Stimulated activated naive CD4-positive, alpha-beta T cell treated with Interleukin-2 at 50 U/mL for 16 hours (primary cell): ENCODE measurements at regions not wholly inside any gene's neighbourhood (a gene's known extent, or its start where the extent isn't known, plus 50 kb on each side); places are given as distances from the start of the nearest gene placed in this dataset.
"Not testable (repeated sequence)": the region's sequence is repeated elsewhere in the genome, so short reads cannot be mapped to it uniquely, and the experiment has no call there.

Experiments used
- DNase-seq: peaks from one replicate; lab custom pipeline; 2025; lab: John Stamatoyannopoulos, UW

GRCh38 chr13:78084401-78084800 is 165.8 kb upstream of the EDNRB start:
- DNase-seq = no peak

- no peak for DNase-seq
These were observed 159.5 kb upstream of the EDNRB start for GRCh38 chr13:78078168-78078567.

GRCh38 chr13:78067290-78067689 is 148.7 kb upstream of the EDNRB start:
- DNase-seq = no peak

- DNase-seq = no peak
These were observed 146.5 kb upstream of the EDNRB start for GRCh38 chr13:78065141-78065540.

- DNase-seq = no peak
These were observed 143.2 kb upstream of the EDNRB start for GRCh38 chr13:78061806-78062205.

- DNase-seq = no peak
These were observed 142.3 kb upstream of the EDNRB start for GRCh38 chr13:78060966-78061365.

- not testable (repeated sequence) for DNase-seq
These were observed 138.2 kb upstream of the EDNRB start for GRCh38 chr13:78056865-78057264.

- no peak for DNase-seq
These were observed 135.5 kb upstream of the EDNRB start for GRCh38 chr13:78054157-78054556.

GRCh38 chr13:78047151-78047550 is 128.5 kb upstream of the EDNRB start:
- DNase-seq = no peak

GRCh38 chr13:78046331-78046730 is 127.7 kb upstream of the EDNRB start:
- no peak for DNase-seq

GRCh38 chr13:78045916-78046315 is 127.3 kb upstream of the EDNRB start:
- DNase-seq = no peak

GRCh38 chr13:78041366-78041765 is 122.7 kb upstream of the EDNRB start:
- not testable (repeated sequence) for DNase-seq

GRCh38 chr13:78040205-78040830 is 121.7 kb upstream of the EDNRB start:
- DNase-seq = no peak

- DNase-seq = no peak
These were observed 118.2 kb upstream of the EDNRB start for GRCh38 chr13:78036841-78037240.

GRCh38 chr13:78035500-78035899 is 116.9 kb upstream of the EDNRB start:
- DNase-seq = no peak

GRCh38 chr13:78033509-78033908 is 114.9 kb upstream of the EDNRB start:
- no peak for DNase-seq

- DNase-seq = no peak
These were observed 113.5 kb upstream of the EDNRB start for GRCh38 chr13:78032132-78032531.

GRCh38 chr13:78030341-78030896 is 111.8 kb upstream of the EDNRB start:
- no peak for DNase-seq

- no peak for DNase-seq
These were observed 111.3 kb upstream of the EDNRB start for GRCh38 chr13:78029901-78030300.

- DNase-seq = no peak
These were observed 110.3 kb upstream of the EDNRB start for GRCh38 chr13:78028960-78029359.

GRCh38 chr13:78024996-78025395 is 106.4 kb upstream of the EDNRB start:
- DNase-seq = no peak

GRCh38 chr13:78022164-78022877 is 103.7 kb upstream of the EDNRB start:
- peak; percentile 16 for DNase-seq

GRCh38 chr13:78020861-78021260 is 102.2 kb upstream of the EDNRB start:
- DNase-seq = no peak

GRCh38 chr13:78015782-78016181 is 97.2 kb upstream of the EDNRB start:
- no peak for DNase-seq
